Naive thymus-derived CD8-positive, alpha-beta T cell (primary cell): ENCODE measurements at regions not wholly inside any gene's neighbourhood (a gene's known extent, or its start where the extent isn't known, plus 50 kb on each side); places are given as distances from the start of the nearest gene placed in this dataset.

Source experiments
- ATAC-seq, 2 donors: fragments of 150-1000 bp; cut with Tn5 transposase in 1 of 2; sonication (Bioruptor Pico), chemical (Tn5 transposase) in 1 of 2; 1 replicate in 1 of 2; 2 replicates in 1 of 2; pipeline ENCODE4 v1.10.0; 2021; ENCODE audit warnings: mild to moderate bottlenecking in 2 of 2, moderate library complexity in 2 of 2
- POLR2A ChIA-PET: fragments of 350-600 bp; sonication (Branson Sonifier 250); formaldehyde crosslinking; loops from one replicate; lab custom pipeline; 2021; ENCODE audit warnings: antibody characterized with exemption; lab: Charles Lee
- DNase-seq, 10 donors: peaks; one replicate each; pipeline versions ENCODE4 v3.0.0 to v3.0.0-alpha.2; 2020 to 2022
- H3K27ac Mint-ChIP-seq, 10 donors: one replicate each; pipeline ENCODE4 v1.8.0; 2020 to 2022; ENCODE audit warnings: mild to moderate bottlenecking in 10 of 10, mixed read lengths in 10 of 10, moderate library complexity in 4 of 10, inconsistent platforms in 1 of 10
- H3K27me3 Mint-ChIP-seq, 5 donors: one replicate each; pipeline ENCODE4 v1.8.0; 2021 to 2022; ENCODE audit warnings: mixed read lengths in 5 of 5
- H3K36me3 Mint-ChIP-seq, 3 donors: one replicate each; pipeline ENCODE4 v1.8.0; 2020 to 2022; ENCODE audit warnings: mixed read lengths in 3 of 3, mild to moderate bottlenecking in 2 of 3, inconsistent platforms in 1 of 3
- H3K4me1 Mint-ChIP-seq, 4 donors: one replicate each; pipeline ENCODE4 v1.8.0; 2021 to 2022; ENCODE audit warnings: mixed read lengths in 4 of 4
- H3K4me3 Mint-ChIP-seq, 10 donors: one replicate each; pipeline ENCODE4 v1.8.0; 2020 to 2022; ENCODE audit warnings: mild to moderate bottlenecking in 10 of 10, mixed read lengths in 10 of 10, moderate library complexity in 6 of 10, inconsistent platforms in 1 of 10
- H3K9me3 Mint-ChIP-seq, 9 donors: one replicate each; pipeline ENCODE4 v1.8.0; 2020 to 2022; ENCODE audit warnings: mixed read lengths in 9 of 9, mild to moderate bottlenecking in 3 of 9, inconsistent platforms in 1 of 9, moderate library complexity in 1 of 9

- no peak overlapping the region for H3K27ac Mint-ChIP-seq
- ATAC-seq = no peak
- H3K27me3 Mint-ChIP-seq = peaks cover 0 to 10% (median 1%) of the 10 kb centered on the region in 5 donors
Observed at GRCh38 chr20:52852714-52853113, 119.4 kb upstream of the TSHZ2 start.

DNA sequence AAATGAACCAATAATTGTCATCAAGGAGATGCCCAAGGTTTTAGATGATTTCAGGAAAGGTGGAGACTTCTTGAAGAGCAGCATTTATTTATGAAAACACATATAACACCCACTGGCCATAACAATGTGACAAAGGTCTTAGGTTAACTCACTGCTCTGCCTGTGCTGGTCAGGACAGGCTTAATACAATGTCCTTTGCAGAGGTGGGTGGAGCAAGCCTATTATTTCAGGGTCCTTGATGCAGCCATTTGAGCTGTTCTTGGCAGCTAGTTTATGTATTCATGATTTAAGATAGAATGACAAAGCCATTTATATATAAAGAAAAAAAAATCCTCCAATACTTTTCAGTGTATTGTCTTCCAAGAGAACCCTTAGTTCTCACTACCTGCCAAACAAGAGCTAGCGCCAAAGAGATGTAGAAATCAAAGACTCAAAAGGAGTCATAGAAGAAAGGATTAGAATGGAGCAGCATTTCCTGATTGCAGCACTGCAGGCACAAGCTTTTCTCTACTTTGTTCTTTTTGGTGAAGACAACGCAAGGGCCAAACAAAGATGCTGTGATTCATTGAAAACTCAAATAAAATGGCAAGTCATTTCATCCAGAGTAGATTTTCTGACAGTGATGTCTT lies 124.3 kb upstream of the TSHZ2 start:
- Mint-ChIP-seq H3K4me3 (no peak overlapping the region), H3K9me3 (no peaks in the 10 kb centered on the region), H3K27ac (no peak overlapping the region), H3K4me1 (peaks cover 0 to 3% (median 0%) of the 10 kb centered on the region in 4 donors), H3K36me3 (no peaks in the 10 kb centered on the region), H3K27me3 (peaks cover 3 to 14% (median 5%) of the 10 kb centered on the region in 5 donors)
- POLR2A ChIA-PET = no interaction called here
- ATAC-seq (no peak), DNase-seq (no peak)

More at GRCh38 chr20:52852714-52853113, 119.4 kb upstream of the TSHZ2 start:
- no peak for DNase-seq
- no peaks in the 10 kb centered on the region for H3K36me3 Mint-ChIP-seq
- no peaks in the 10 kb centered on the region for H3K4me1 Mint-ChIP-seq
- peaks cover 0 to 9% (median 0%) of the 10 kb centered on the region in 9 donors for H3K9me3 Mint-ChIP-seq
- no peak overlapping the region for H3K4me3 Mint-ChIP-seq
- POLR2A ChIA-PET = no interaction called here

GRCh38 chr20:52847029-52847660 lies 125.0 kb upstream of the TSHZ2 start:
- H3K4me3 Mint-ChIP-seq = no peak overlapping the region
- no peak overlapping the region for H3K27ac Mint-ChIP-seq
- H3K9me3 Mint-ChIP-seq = no peaks in the 10 kb centered on the region
- ATAC-seq (no peak), DNase-seq (no peak)
- H3K27me3 Mint-ChIP-seq = peaks cover 3 to 14% (median 5%) of the 10 kb centered on the region in 5 donors
- POLR2A ChIA-PET = no interaction called here
- no peaks in the 10 kb centered on the region for H3K36me3 Mint-ChIP-seq
- peaks cover 0 to 3% (median 0%) of the 10 kb centered on the region in 4 donors for H3K4me1 Mint-ChIP-seq

DNA sequence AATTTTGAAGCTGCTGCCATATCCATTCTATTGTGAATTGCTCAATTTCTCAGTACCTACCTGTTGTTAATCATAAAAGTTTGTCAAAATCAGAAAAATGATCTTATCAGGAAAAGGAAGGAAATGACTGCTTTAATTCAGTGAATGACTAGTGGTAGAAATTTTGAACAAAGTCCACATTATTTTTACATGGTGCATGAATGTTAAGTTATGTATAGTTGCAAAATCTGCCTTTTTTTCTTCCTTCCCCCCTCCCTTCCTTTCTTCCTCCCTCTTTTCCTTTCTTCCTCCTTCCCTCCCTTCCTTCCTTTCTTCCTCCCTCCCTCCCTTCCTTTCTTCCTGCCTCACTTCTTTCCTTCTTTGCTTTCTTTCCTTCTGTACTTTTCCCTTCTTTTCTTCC lies 127.1 kb upstream of the TSHZ2 start:
- Mint-ChIP-seq H3K9me3 (no peaks in the 10 kb centered on the region), H3K27ac (no peak overlapping the region), H3K4me1 (peaks cover 0 to 3% (median 0%) of the 10 kb centered on the region in 4 donors), H3K27me3 (peaks cover 5 to 14% (median 7%) of the 10 kb centered on the region in 5 donors), H3K36me3 (no peaks in the 10 kb centered on the region), H3K4me3 (no peak overlapping the region)
- no peak for ATAC-seq
- DNase-seq = no peak
- POLR2A ChIA-PET = no interaction called here

DNA sequence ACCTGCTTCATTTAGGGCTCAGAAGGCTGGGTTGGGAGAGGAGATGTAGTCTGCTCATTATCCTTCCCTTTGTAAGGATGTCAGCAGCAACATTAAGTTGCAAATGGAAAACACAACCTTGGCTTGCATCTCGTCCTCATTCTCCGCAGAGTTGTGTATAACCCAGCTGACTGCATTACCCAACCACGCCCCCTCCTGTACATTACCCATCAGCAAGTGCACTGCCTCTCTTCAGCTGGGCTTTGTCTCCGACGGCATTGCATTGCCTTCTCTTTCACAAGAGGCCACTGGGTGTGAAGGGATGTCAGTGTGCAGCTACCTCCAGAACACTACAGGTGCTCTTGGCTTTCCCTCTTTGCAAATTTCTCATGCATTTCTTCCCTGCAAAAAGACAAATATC lies 128.7 kb upstream of the TSHZ2 start:
- POLR2A ChIA-PET = no interaction called here
- H3K9me3 Mint-ChIP-seq = no peaks in the 10 kb centered on the region
- no peak overlapping the region for H3K4me3 Mint-ChIP-seq
- peaks cover 0 to 3% (median 0%) of the 10 kb centered on the region in 4 donors for H3K4me1 Mint-ChIP-seq
- H3K27me3 Mint-ChIP-seq = peaks cover 5 to 22% (median 7%) of the 10 kb centered on the region in 5 donors
- no peaks in the 10 kb centered on the region for H3K36me3 Mint-ChIP-seq
- ATAC-seq (no peak), DNase-seq (no peak)
- no peak overlapping the region for H3K27ac Mint-ChIP-seq

DNA sequence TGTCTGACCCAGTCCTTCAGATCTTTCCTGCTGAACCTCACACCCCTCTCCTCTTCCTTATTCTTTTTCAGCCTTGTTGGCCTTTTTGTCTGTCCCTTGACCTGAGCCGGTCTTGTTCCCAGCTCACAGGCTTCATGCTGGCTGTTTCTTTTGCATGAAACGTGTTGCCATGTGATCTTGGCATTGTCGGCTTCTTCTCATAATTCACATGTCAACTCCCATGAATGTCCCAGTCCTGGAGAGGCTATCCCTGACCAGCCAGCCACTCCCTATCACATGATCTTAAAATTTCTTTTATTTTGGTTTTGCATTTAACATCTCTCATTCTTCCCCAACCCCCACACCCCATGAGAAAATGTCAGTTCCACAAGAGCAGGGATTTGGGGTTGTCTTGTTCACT lies 131.2 kb upstream of the TSHZ2 start:
- POLR2A ChIA-PET = interaction anchor here (0.5 kb wide), 1 partner anchor 1062 kb away, joined by 3 read pairs; no protein-coding TSS in a partner anchor
- no peaks in the 10 kb centered on the region for H3K36me3 Mint-ChIP-seq
- H3K9me3 Mint-ChIP-seq = no peaks in the 10 kb centered on the region
- DNase-seq = no peak
- peak overlapping the region in 1 of 10 donors; percentile 69 for H3K27ac Mint-ChIP-seq
- H3K4me1 Mint-ChIP-seq = no peaks in the 10 kb centered on the region
- peaks cover 2 to 22% (median 4%) of the 10 kb centered on the region in 5 donors for H3K27me3 Mint-ChIP-seq
- no peak for ATAC-seq
- H3K4me3 Mint-ChIP-seq = no peak overlapping the region

DNA sequence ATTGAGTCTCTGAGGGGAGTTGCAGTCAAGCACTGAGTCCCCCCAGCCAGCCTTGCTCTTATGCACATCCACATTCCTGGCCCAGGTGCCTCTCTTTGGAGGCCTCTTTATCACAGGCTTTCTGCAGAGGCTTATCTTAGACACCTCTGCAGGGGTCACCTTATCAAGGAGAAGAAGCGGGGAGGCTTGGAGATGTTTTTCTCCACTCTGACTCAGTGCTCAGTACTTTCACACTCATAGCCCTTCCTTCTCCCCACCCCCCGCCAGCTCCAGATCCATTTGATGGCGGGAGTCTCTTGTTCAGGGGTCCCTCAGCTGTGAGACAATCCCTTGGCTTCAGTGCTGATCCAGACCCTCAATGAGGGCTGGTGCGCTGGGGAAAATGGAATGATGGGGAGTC lies 132.1 kb upstream of the TSHZ2 start:
- no peak overlapping the region for H3K4me3 Mint-ChIP-seq
- no peak for ATAC-seq
- H3K27me3 Mint-ChIP-seq = peaks cover 1 to 14% (median 3%) of the 10 kb centered on the region in 5 donors
- H3K27ac Mint-ChIP-seq = no peak overlapping the region
- H3K4me1 Mint-ChIP-seq = no peaks in the 10 kb centered on the region
- no peak for DNase-seq
- POLR2A ChIA-PET = no interaction called here
- no peaks in the 10 kb centered on the region for H3K36me3 Mint-ChIP-seq
- no peaks in the 10 kb centered on the region for H3K9me3 Mint-ChIP-seq

GRCh38 chr20:52838510-52839241 lies 133.5 kb upstream of the TSHZ2 start:
- Mint-ChIP-seq H3K4me1 (no peaks in the 10 kb centered on the region), H3K4me3 (no peak overlapping the region), H3K27ac (peak overlapping the region in 2 of 10 donors; percentile 15 to 22), H3K36me3 (no peaks in the 10 kb centered on the region), H3K9me3 (no peaks in the 10 kb centered on the region), H3K27me3 (peaks cover 1 to 15% (median 6%) of the 10 kb centered on the region in 5 donors)
- ATAC-seq (no peak), DNase-seq (no peak)
- POLR2A ChIA-PET = no interaction called here

DNA sequence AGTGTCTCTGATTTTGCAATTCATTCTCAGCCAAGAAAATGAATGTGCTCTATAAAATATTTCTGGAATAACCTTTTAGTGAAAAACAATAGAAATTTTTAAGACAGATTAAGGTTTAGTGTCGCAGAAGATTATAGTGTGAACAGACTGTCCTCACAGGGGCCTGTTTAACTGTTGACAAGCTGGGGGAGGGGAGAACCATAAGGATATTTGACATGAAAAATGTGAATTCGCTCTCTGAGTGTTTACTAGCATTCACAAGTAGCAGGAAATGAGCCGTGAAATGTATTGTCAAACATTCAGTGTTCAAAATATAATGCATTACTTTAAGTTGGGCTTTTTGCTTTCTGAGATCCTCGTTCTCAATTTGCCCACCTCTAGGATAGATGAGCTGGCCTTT lies 134.8 kb upstream of the TSHZ2 start:
- no peak for ATAC-seq
- no peak overlapping the region for H3K27ac Mint-ChIP-seq
- POLR2A ChIA-PET = interaction anchor here (0.7 kb wide), 1 partner anchor 806 kb away, joined by 3 read pairs; no protein-coding TSS in a partner anchor

DNA sequence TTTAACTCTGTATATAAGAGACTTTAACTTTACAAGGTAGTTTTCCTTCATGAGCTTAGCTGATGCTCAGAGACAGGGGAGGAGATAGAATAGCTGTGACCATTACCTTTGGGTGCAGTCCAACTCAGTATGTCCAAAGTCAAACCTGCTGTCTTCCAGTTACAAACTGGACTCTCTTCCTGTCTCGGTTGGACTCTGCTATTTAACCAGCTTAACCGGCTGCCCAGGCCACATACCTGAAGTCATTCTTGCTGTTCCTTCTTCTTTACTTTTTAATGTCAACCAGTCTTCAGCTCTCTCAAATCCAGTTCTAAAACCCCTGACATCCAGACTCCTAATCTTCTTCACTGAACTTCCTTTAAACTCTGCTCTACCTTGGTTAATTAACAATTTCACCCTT lies 138.3 kb upstream of the TSHZ2 start:
- no peak for DNase-seq
- no peak for ATAC-seq
- Mint-ChIP-seq H3K4me3 (no peak overlapping the region), H3K9me3 (peaks cover 3 to 20% (median 8%) of the 10 kb centered on the region in 9 donors), H3K4me1 (no peaks in the 10 kb centered on the region), H3K36me3 (peaks cover 0 to 22% (median 7%) of the 10 kb centered on the region in 3 donors), H3K27me3 (peaks cover 0 to 9% (median 8%) of the 10 kb centered on the region in 5 donors), H3K27ac (peak overlapping the region in 2 of 10 donors; percentile 3 to 7)
- POLR2A ChIA-PET = no interaction called here

More for the DNA sequence above, 134.8 kb upstream of the TSHZ2 start:
- Mint-ChIP-seq H3K4me3 (no peak overlapping the region), H3K27me3 (peaks cover 1 to 15% (median 6%) of the 10 kb centered on the region in 5 donors), H3K36me3 (no peaks in the 10 kb centered on the region), H3K9me3 (no peaks in the 10 kb centered on the region), H3K4me1 (no peaks in the 10 kb centered on the region)
- DNase-seq = no peak

GRCh38 chr20:52832151-52832774 lies 139.9 kb upstream of the TSHZ2 start:
- peaks cover 0 to 22% (median 7%) of the 10 kb centered on the region in 3 donors for H3K36me3 Mint-ChIP-seq

GRCh38 chr20:52830598-52830997 lies 141.6 kb upstream of the TSHZ2 start:
- Mint-ChIP-seq H3K4me1 (no peaks in the 10 kb centered on the region), H3K9me3 (peaks cover 3 to 33% (median 11%) of the 10 kb centered on the region in 9 donors), H3K27ac (no peak overlapping the region), H3K4me3 (no peak overlapping the region), H3K27me3 (peaks cover 4 to 10% (median 7%) of the 10 kb centered on the region in 5 donors), H3K36me3 (peaks cover 0 to 31% (median 9%) of the 10 kb centered on the region in 3 donors)
- DNase-seq = no peak
- POLR2A ChIA-PET = no interaction called here
- ATAC-seq = no peak

More at GRCh38 chr20:52832151-52832774, 139.9 kb upstream of the TSHZ2 start:
- Mint-ChIP-seq H3K27me3 (peaks cover 2 to 10% (median 7%) of the 10 kb centered on the region in 5 donors), H3K4me1 (no peaks in the 10 kb centered on the region), H3K4me3 (no peak overlapping the region), H3K9me3 (peaks cover 3 to 20% (median 9%) of the 10 kb centered on the region in 9 donors), H3K27ac (no peak overlapping the region)
- POLR2A ChIA-PET = no interaction called here
- DNase-seq (no peak), ATAC-seq (no peak)
